Right cardiac atrium (tissue), 5 donors: ENCODE measurements at regions not wholly inside any gene's neighbourhood (a gene's known extent, or its start where the extent isn't known, plus 50 kb on each side); places are given as distances from the start of the nearest gene placed in this dataset.
"Not testable (repeated sequence)": the region's sequence is repeated elsewhere in the genome, so short reads cannot be mapped to it uniquely, and the experiment has no call there.

Source experiments
- ATAC-seq, 2 donors: fragments of 200-7000 bp; cut with Tn5 transposase; one replicate each; pipeline versions ENCODE4 v1.8.0 to v1.9.1; 2020; ENCODE audit warnings: moderate library complexity in 2 of 2, mild to moderate bottlenecking in 1 of 2
- DNase-seq, 3 donors: peaks; one replicate each; pipeline ENCODE4 v3.0.0-alpha.2; 2020
- H3K27ac ChIP-seq: one replicate; pipeline ENCODE4 v1.5.1; 2013; ENCODE audit warnings: mild to moderate bottlenecking, low read length, control low read depth, moderate library complexity
- H3K27me3 ChIP-seq: one replicate; pipeline ENCODE4 v1.6.1; 2013; ENCODE audit not compliant: control insufficient read depth, insufficient read depth
- H3K4me1 ChIP-seq: one replicate; pipeline ENCODE4 v1.6.1; 2013; ENCODE audit warnings: low read length; ENCODE audit not compliant: control insufficient read depth, insufficient read depth
- H3K4me3 ChIP-seq: one replicate; pipeline ENCODE4 v1.5.1; 2013; ENCODE audit warnings: low read length, control low read depth
- H3K9me3 ChIP-seq: one replicate; pipeline ENCODE4 v1.6.1; 2013; ENCODE audit warnings: low read length; ENCODE audit not compliant: control insufficient read depth
- WGBS: extraction: QIAGEN DNeasy Blood & Tissue Kit; methylation state at CpG from one replicate; pipeline ENCODE4 v1.1.7; 2013; 5-methylcytosine and 5-hydroxymethylcytosine counted together
- intact Hi-C, 4 donors: fragments of 100-400 bp; cut with DNase I; formaldehyde crosslinking; loops; one replicate each; pipeline versions ENCODE4 v1.11.0 to v1.14.0; 2022 to 2023
- donor health status: healthy with polysubstance abuse.
- donor health status: DM: no; HTN: yes; CAD: no.
- donor health status: DM: no; HTN: no; CAD: no.
- donor health status: DM: no; HTN: yes; CAD: no; lungs with severe emphysema.
- donor health status: DM: yes; HTN: yes; CAD: no.

GRCh38 chr18:34529358-34530335 lies 180.5 kb upstream of the DTNA start:
- no peak overlapping the region for H3K4me3 ChIP-seq
- ATAC-seq, result peak; percentile 63 to 66
- intact Hi-C loops, result no loop called here
- peak in 2 of 3 donors; percentile 6 to 32 for DNase-seq
- no peak overlapping the region for H3K27ac ChIP-seq
- H3K27me3 ChIP-seq, result no peaks in the 10 kb centered on the region
- H3K9me3 ChIP-seq, result no peaks in the 10 kb centered on the region
- 33% methylated on average over 6 of the region's 6 CpGs for WGBS
- peaks cover 3% of the 10 kb centered on the region for H3K4me1 ChIP-seq

GRCh38 chr18:34531110-34531509 lies 179.0 kb upstream of the DTNA start:
- DNase-seq, result no peak
- no peaks in the 10 kb centered on the region for H3K4me1 ChIP-seq
- no peak overlapping the region for H3K27ac ChIP-seq
- no peak overlapping the region for H3K4me3 ChIP-seq
- no peaks in the 10 kb centered on the region for H3K9me3 ChIP-seq
- H3K27me3 ChIP-seq, result no peaks in the 10 kb centered on the region
- ATAC-seq, result no peak
- intact Hi-C loops, result no loop called here
- WGBS, result 58% methylated on average over 3 of the region's 3 CpGs

- WGBS, result 94% methylated on average over 2 of the region's 2 CpGs
- H3K4me1 ChIP-seq, DNase-seq, H3K27ac ChIP-seq, ATAC-seq, H3K9me3 ChIP-seq, intact Hi-C loops, H3K27me3 ChIP-seq, H3K4me3 ChIP-seq: not testable (repeated sequence)
Observed at GRCh38 chr18:34534642-34535041, 175.5 kb upstream of the DTNA start.

GRCh38 chr18:34540897-34541296 lies 169.2 kb upstream of the DTNA start:
- no peak overlapping the region for H3K4me3 ChIP-seq
- no peak for DNase-seq
- H3K9me3 ChIP-seq, result no peaks in the 10 kb centered on the region
- 89% methylated on average over 2 of the region's 2 CpGs for WGBS
- H3K27ac ChIP-seq, result no peak overlapping the region
- H3K4me1 ChIP-seq, result no peaks in the 10 kb centered on the region
- H3K27me3 ChIP-seq, result no peaks in the 10 kb centered on the region
- intact Hi-C loops, result no loop called here
- ATAC-seq, result no peak

- H3K4me3 ChIP-seq, result no peak overlapping the region
- no peaks in the 10 kb centered on the region for H3K9me3 ChIP-seq
- intact Hi-C loops, result no loop called here
- H3K27ac ChIP-seq, result no peak overlapping the region
- no peaks in the 10 kb centered on the region for H3K27me3 ChIP-seq
- ATAC-seq (no peak), DNase-seq (no peak)
- H3K4me1 ChIP-seq, result no peaks in the 10 kb centered on the region
Observed at GRCh38 chr18:34542625-34543024, 167.5 kb upstream of the DTNA start.

GRCh38 chr18:34543356-34543755 lies 166.7 kb upstream of the DTNA start:
- Histone ChIP-seq H3K27me3 (no peaks in the 10 kb centered on the region), H3K4me1 (no peaks in the 10 kb centered on the region), H3K27ac (no peak overlapping the region), H3K4me3 (no peak overlapping the region), H3K9me3 (no peaks in the 10 kb centered on the region)
- intact Hi-C loops, result no loop called here
- WGBS, result 96% methylated on average over 1 of the region's 1 CpG
- DNase-seq (no peak), ATAC-seq (no peak)

- Histone ChIP-seq H3K9me3 (no peaks in the 10 kb centered on the region), H3K4me1 (no peaks in the 10 kb centered on the region), H3K27ac (no peak overlapping the region), H3K4me3 (no peak overlapping the region), H3K27me3 (no peaks in the 10 kb centered on the region)
- intact Hi-C loops, result no loop called here
- ATAC-seq, result no peak
- WGBS, result 40% methylated on average over 1 of the region's 1 CpG
- DNase-seq, result no peak
Observed at GRCh38 chr18:34543945-34544344, 166.2 kb upstream of the DTNA start.

- Histone ChIP-seq H3K4me1 (no peaks in the 10 kb centered on the region), H3K9me3 (no peaks in the 10 kb centered on the region), H3K4me3 (no peak overlapping the region), H3K27ac (no peak overlapping the region), H3K27me3 (no peaks in the 10 kb centered on the region)
- intact Hi-C loops, result no loop called here
- ATAC-seq, result no peak
- 39% methylated on average over 3 of the region's 3 CpGs for WGBS
- no peak for DNase-seq
Observed at GRCh38 chr18:34544930-34545329, 165.2 kb upstream of the DTNA start.

GRCh38 chr18:34548120-34548972 lies 161.8 kb upstream of the DTNA start:
- no peak overlapping the region for H3K27ac ChIP-seq
- H3K4me1 ChIP-seq, result no peaks in the 10 kb centered on the region
- intact Hi-C loops, result no loop called here
- ATAC-seq, result no peak
- H3K4me3 ChIP-seq, result no peak overlapping the region
- DNase-seq, result no peak
- 44% methylated on average over 2 of the region's 2 CpGs for WGBS
- no peaks in the 10 kb centered on the region for H3K27me3 ChIP-seq
- H3K9me3 ChIP-seq, result no peaks in the 10 kb centered on the region

- intact Hi-C loops, result no loop called here
- no peak for ATAC-seq
- WGBS, result 67% methylated on average over 2 of the region's 2 CpGs
Observed at GRCh38 chr18:34548973-34549294, 161.2 kb upstream of the DTNA start.

GRCh38 chr18:34549367-34549766 lies 160.7 kb upstream of the DTNA start:
- H3K27me3 ChIP-seq, result no peaks in the 10 kb centered on the region
- ATAC-seq (no peak), DNase-seq (no peak)
- intact Hi-C loops, result no loop called here
- H3K4me1 ChIP-seq, result no peaks in the 10 kb centered on the region
- H3K9me3 ChIP-seq, result no peaks in the 10 kb centered on the region
- H3K4me3 ChIP-seq, result no peak overlapping the region
- H3K27ac ChIP-seq, result no peak overlapping the region

More at GRCh38 chr18:34548973-34549294, 161.2 kb upstream of the DTNA start:
- no peak for DNase-seq
- no peak overlapping the region for H3K4me3 ChIP-seq
- H3K9me3 ChIP-seq, result no peaks in the 10 kb centered on the region
- no peaks in the 10 kb centered on the region for H3K4me1 ChIP-seq
- no peaks in the 10 kb centered on the region for H3K27me3 ChIP-seq
- no peak overlapping the region for H3K27ac ChIP-seq
